ENCODE measurements at regions not wholly inside any gene's neighbourhood (a gene's known extent, or its start where the extent isn't known, plus 50 kb on each side); places are given as distances from the start of the nearest gene placed in this dataset.

DNA sequence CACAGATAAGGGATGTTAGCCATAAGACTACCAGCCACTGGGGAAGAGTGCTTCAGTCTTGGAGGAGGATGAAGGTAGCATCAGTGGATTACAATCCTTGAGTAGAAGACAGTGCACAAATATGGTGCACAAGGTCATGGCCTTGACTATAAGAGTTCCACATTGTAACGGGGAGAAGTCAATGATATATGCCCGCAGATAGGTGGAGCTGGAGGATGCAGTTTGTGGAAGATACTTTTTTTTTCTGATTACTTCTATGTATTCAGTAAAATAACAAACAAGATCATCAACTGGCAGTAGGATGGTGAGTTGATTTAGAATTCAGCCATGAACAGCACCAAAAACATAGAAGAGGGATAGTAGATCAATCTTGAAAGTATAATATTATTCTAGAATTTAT is 926.8 kb upstream of the MIR17HG start:
- H3K4me1 ChIP-seq (replicated peaks in 1 of 2; ENCODE audit: control insufficient read depth in 2 of 2, insufficient read depth in 2 of 2, low read length in 2 of 2), result no peaks in the 10 kb centered on the region
- DNase-seq (ENCODE audit: extremely low read depth in 1 of 4, low spot score in 3 of 4), result no peak
- H3K79me2 ChIP-seq (ENCODE audit: control insufficient read depth, insufficient read depth, low read length), result no peaks in the 10 kb centered on the region
- no TSS peak for BruUV-seq (replicated peaks)
- in situ Hi-C loops (cut with MboI) (no loop called here), intact Hi-C loops (cut with micrococcal nuclease) (no loop called here)
- H3K9me1 ChIP-seq (ENCODE audit: control insufficient read depth, insufficient read depth, low read length), result no peaks in the 10 kb centered on the region
- H3K4me2 ChIP-seq (ENCODE audit: insufficient read depth, low read length), result no peak overlapping the region
- under 1% methylated on average over 2 of the region's 2 CpGs for WGBS (ENCODE audit: insufficient coverage, low coverage, missing lambda C conversion rate)
- no peak overlapping the region for H3K9ac ChIP-seq (ENCODE audit: insufficient read depth in 1 of 2, low read depth in 2 of 2, low read length in 2 of 2)
- TF ChIP-seq SIN3B (IDR thresholded peaks at IDR 0.05; ENCODE audit: low read depth), result no peak
- no peak for TF ChIP-seq NUFIP1 (IDR thresholded peaks at IDR 0.05; ENCODE audit: partially characterized antibody)
- TF ChIP-seq ZNF395 (CRISPR knock-in tag; IDR thresholded peaks at IDR 0.05), result no peak
- TF ChIP-seq, protein P1, sequence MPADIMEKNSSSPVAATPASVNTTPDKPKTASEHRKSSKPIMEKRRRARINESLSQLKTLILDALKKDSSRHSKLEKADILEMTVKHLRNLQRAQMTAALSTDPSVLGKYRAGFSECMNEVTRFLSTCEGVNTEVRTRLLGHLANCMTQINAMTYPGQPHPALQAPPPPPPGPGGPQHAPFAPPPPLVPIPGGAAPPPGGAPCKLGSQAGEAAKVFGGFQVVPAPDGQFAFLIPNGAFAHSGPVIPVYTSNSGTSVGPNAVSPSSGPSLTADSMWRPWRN (IDR thresholded peaks at IDR 0.05; ENCODE audit: low read depth), result no peak
- TF ChIP-seq NFE2L1 (tag; IDR thresholded peaks at IDR 0.05; ENCODE audit: borderline replicate concordance, low read depth), result no peak
- no peak for TF ChIP-seq ATF1 (CRISPR knock-in tag; IDR thresholded peaks at IDR 0.05)
- no peak for TF ChIP-seq ATF1 (tag; IDR thresholded peaks at IDR 0.05)
- no peak for TF ChIP-seq CTBP1 (IDR thresholded peaks at IDR 0.05; ENCODE audit: borderline replicate concordance)
- peak in 1 of 3 experiments; percentile 14; a peak in 1 of 6 replicates for TF ChIP-seq CTCF (IDR thresholded peaks at IDR 0.05 in 2 of 3, conservative IDR thresholded peaks at IDR 0.05 in 1 of 3; ENCODE audit: insufficient read depth in 2 of 3, low read depth in 1 of 3, low read length in 3 of 3)
- peak in 1 of 2 experiments; percentile 45; a peak in 1 of 3 replicates for TF ChIP-seq CBX3 (IDR thresholded peaks at IDR 0.05; ENCODE audit: borderline replicate concordance in 1 of 2, low read length in 2 of 2)
- no peak for TF ChIP-seq ETV5 (CRISPR knock-in tag; IDR thresholded peaks at IDR 0.05; ENCODE audit: low read depth)
- no peak for TF ChIP-seq NCOA1 (IDR thresholded peaks at IDR 0.05; ENCODE audit: low read depth)
- no peak for TF ChIP-seq U2AF2 (optimal IDR thresholded peaks at IDR 0.05; ENCODE audit: low read depth, low read length)
- no peak for TF ChIP-seq IRF2 (CRISPR knock-in tag; IDR thresholded peaks at IDR 0.05)
- TF ChIP-seq BCL6 (CRISPR knock-in tag; IDR thresholded peaks at IDR 0.05), result no peak
- no peak overlapping the region for H3K4me3 ChIP-seq
- CTCF ChIA-PET (ENCODE audit: low intra/inter-chr PET ratio), result no interaction called here
- no peaks in the 10 kb centered on the region for H3K36me3 ChIP-seq (ENCODE audit: control insufficient read depth, insufficient read depth, low read length)
- POLR2A ChIA-PET, result interaction anchor here (1.0 kb wide), 1 partner anchor 12 kb away, joined by 3 read pairs; no protein-coding TSS in a partner anchor
- H3K27ac ChIP-seq (ENCODE audit: extremely low read depth, low read depth, low read length), result no peak overlapping the region
- H2AFZ ChIP-seq (ENCODE audit: low read depth, low read length), result no peak overlapping the region
- no peaks in the 10 kb centered on the region for H3K27me3 ChIP-seq (ENCODE audit: control insufficient read depth in 2 of 2, insufficient read depth in 2 of 2, low read length in 2 of 2)
- ATAC-seq, result 0 out of 3 replicates have a peak, but pooled peaks have one; percentile 20
- peaks cover 5% of the 10 kb centered on the region; the same call in 1 of the 2 replicates for H3K9me3 ChIP-seq (replicated peaks; ENCODE audit: control insufficient read depth, insufficient read depth, low read depth, low read length)
- no peak for FAIRE-seq
- H4K20me1 ChIP-seq (replicated peaks; ENCODE audit: control insufficient read depth, insufficient read depth, low read length), result no peaks in the 10 kb centered on the region

Data from K562 (cell line).